H9 (cell line): ENCODE measurements at regions not wholly inside any gene's neighbourhood (a gene's known extent, or its start where the extent isn't known, plus 50 kb on each side); places are given as distances from the start of the nearest gene placed in this dataset.
"Not testable (repeated sequence)": the region's sequence is repeated elsewhere in the genome, so short reads cannot be mapped to it uniquely, and the experiment has no call there.

Source experiments
- DNase-seq: peaks from one replicate; pipeline ENCODE4 v3.0.0-alpha.2; 2017
- H2AFZ ChIP-seq: one replicate; pipeline ENCODE4 v1.6.1; 2013; ENCODE audit warnings: mild to moderate bottlenecking, low read length, control low read depth, moderate library complexity
- H2AK5ac ChIP-seq: 2 replicates; pipeline ENCODE4 v1.6.1; 2013; ENCODE audit warnings: low read length, control low read depth, mixed read lengths; ENCODE audit not compliant: insufficient read length
- H2BK120ac ChIP-seq: one replicate; pipeline ENCODE4 v1.6.1; 2013; ENCODE audit warnings: low read depth, mild to moderate bottlenecking, low read length, control low read depth, inconsistent platforms; ENCODE audit not compliant: poor library complexity, severe bottlenecking
- H2BK12ac ChIP-seq: 2 replicates; pipeline ENCODE4 v1.6.1; 2013; ENCODE audit warnings: low read length, control low read depth, mixed read lengths, low read depth; ENCODE audit not compliant: insufficient read length
- H2BK15ac ChIP-seq: 2 replicates; pipeline ENCODE4 v1.6.1; 2013; ENCODE audit warnings: low read depth, low read length, control low read depth
- H2BK20ac ChIP-seq: one replicate; pipeline ENCODE4 v1.6.1; 2013; ENCODE audit warnings: low read depth, mild to moderate bottlenecking, low read length, control low read depth, inconsistent platforms; ENCODE audit not compliant: poor library complexity, severe bottlenecking
- H2BK5ac ChIP-seq: 2 replicates; pipeline ENCODE4 v1.6.1; 2013; ENCODE audit warnings: low read length, control low read depth, mixed read lengths; ENCODE audit not compliant: insufficient read length
- H3K14ac ChIP-seq: 2 replicates; pipeline ENCODE4 v1.6.1; 2013; ENCODE audit warnings: low read length, control low read depth; ENCODE audit not compliant: insufficient read depth
- H3K18ac ChIP-seq: 2 replicates; pipeline ENCODE4 v1.6.1; 2013; ENCODE audit warnings: low read depth, mild to moderate bottlenecking, mixed read lengths, low read length, control low read depth; ENCODE audit not compliant: insufficient read length
- H3K23ac ChIP-seq: 2 replicates; pipeline ENCODE4 v1.6.1; 2013; ENCODE audit warnings: low read length, control low read depth, mixed read lengths, low read depth; ENCODE audit not compliant: insufficient read length
- H3K23me2 ChIP-seq: 2 replicates; pipeline ENCODE4 v1.6.1; 2013; ENCODE audit warnings: low read depth, mild to moderate bottlenecking, mixed read lengths, low read length, control low read depth; ENCODE audit not compliant: insufficient read length, poor library complexity, severe bottlenecking
- H3K27ac ChIP-seq: 2 replicates; pipeline ENCODE4 v1.5.1; 2013; ENCODE audit warnings: low read length, control low read depth, mixed read lengths, low read depth; ENCODE audit not compliant: insufficient read length
- H3K27me3 ChIP-seq: 2 replicates; pipeline ENCODE4 v1.6.1; 2013; ENCODE audit warnings: low read length, control low read depth, inconsistent platforms; ENCODE audit not compliant: insufficient read depth
- H3K4ac ChIP-seq: 2 replicates; pipeline ENCODE4 v1.6.1; 2013; ENCODE audit warnings: low read depth, mild to moderate bottlenecking, control low read depth, inconsistent platforms, low read length, moderate library complexity
- H3K4me1 ChIP-seq: 2 replicates; pipeline ENCODE4 v1.6.1; 2013; ENCODE audit warnings: low read length, control low read depth, inconsistent platforms; ENCODE audit not compliant: insufficient read depth
- H3K4me2 ChIP-seq: 2 replicates; pipeline ENCODE4 v1.6.1; 2013; ENCODE audit warnings: low read length, control low read depth, mixed read lengths; ENCODE audit not compliant: insufficient read length, insufficient read depth
- H3K56ac ChIP-seq: 2 replicates; pipeline ENCODE4 v1.6.1; 2013; ENCODE audit warnings: low read depth, mild to moderate bottlenecking, mixed read lengths, low read length, control low read depth; ENCODE audit not compliant: insufficient read length
- H3K79me1 ChIP-seq: 2 replicates; pipeline ENCODE4 v1.6.1; 2013; ENCODE audit warnings: low read depth, mild to moderate bottlenecking, moderate library complexity, low read length, control low read depth, inconsistent platforms; ENCODE audit not compliant: insufficient read depth, poor library complexity, severe bottlenecking
- H3K79me2 ChIP-seq: 2 replicates; pipeline ENCODE4 v1.6.1; 2013; ENCODE audit warnings: low read length, control low read depth, inconsistent platforms; ENCODE audit not compliant: insufficient read depth
- H3K9ac ChIP-seq: 2 replicates; pipeline ENCODE4 v1.6.1; 2013; ENCODE audit warnings: low read length, control low read depth, mixed read lengths; ENCODE audit not compliant: insufficient read length; ENCODE audit errors: extremely low read depth
- H3K9me3 ChIP-seq: one replicate; pipeline ENCODE4 v1.6.1; 2013; ENCODE audit warnings: low read depth, low read length, inconsistent platforms; ENCODE audit not compliant: control insufficient read depth
- H3T11ph ChIP-seq: one replicate; pipeline ENCODE4 v1.6.1; 2013; ENCODE audit warnings: mild to moderate bottlenecking, low read length, control low read depth, inconsistent platforms
- H4K20me1 ChIP-seq: one replicate; pipeline ENCODE4 v1.6.1; 2013; ENCODE audit not compliant: control insufficient read depth, insufficient read length, insufficient read depth
- H4K5ac ChIP-seq: 2 replicates; pipeline ENCODE4 v1.6.1; 2013; ENCODE audit warnings: low read depth, mild to moderate bottlenecking, mixed read lengths, low read length, control low read depth; ENCODE audit not compliant: insufficient read length
- H4K8ac ChIP-seq: replicated peaks from 2 replicates; pipeline ENCODE4 v1.6.1; 2013; ENCODE audit warnings: low read length, control low read depth, mixed read lengths, low read depth; ENCODE audit not compliant: insufficient read length
- H4K91ac ChIP-seq: 2 replicates; pipeline ENCODE4 v1.6.1; 2013; ENCODE audit warnings: low read depth, mild to moderate bottlenecking, moderate library complexity, mixed read lengths, low read length, control low read depth; ENCODE audit not compliant: insufficient read length
- H3K27ac Mint-ChIP-seq, 3 experiments: 2 replicates in 2 of 3; 3 replicates in 1 of 3; pipeline ENCODE4 v1.8.0; 2020 to 2021; ENCODE audit warnings: mixed read lengths in 3 of 3, mild to moderate bottlenecking in 1 of 3, moderate library complexity in 1 of 3
- H3K27me3 Mint-ChIP-seq: 2 replicates; pipeline ENCODE4 v1.8.0; 2021; ENCODE audit warnings: low read depth, mild to moderate bottlenecking, moderate library complexity, mixed read lengths
- H3K36me3 Mint-ChIP-seq, 3 experiments: 2 replicates in 2 of 3; 3 replicates in 1 of 3; pipeline ENCODE4 v1.8.0; 2020 to 2021; ENCODE audit warnings: low read depth in 3 of 3, mixed read lengths in 3 of 3; ENCODE audit not compliant: insufficient read depth in 1 of 3
- H3K4me1 Mint-ChIP-seq, 2 experiments: 2 replicates each; pipeline ENCODE4 v1.8.0; 2020; ENCODE audit warnings: mixed read lengths in 2 of 2
- H3K4me3 Mint-ChIP-seq, 2 experiments: 2 replicates in 1 of 2; 3 replicates in 1 of 2; pipeline ENCODE4 v1.8.0; 2020 to 2021; ENCODE audit warnings: mild to moderate bottlenecking in 2 of 2, mixed read lengths in 2 of 2, moderate library complexity in 1 of 2
- H3K9me3 Mint-ChIP-seq, 2 experiments: 2 replicates in 1 of 2; 3 replicates in 1 of 2; pipeline ENCODE4 v1.8.0; 2020; ENCODE audit warnings: mild to moderate bottlenecking in 2 of 2, mixed read lengths in 2 of 2, moderate library complexity in 1 of 2
- CTCF ChIP-seq: fragments of 200-600 bp; sonication (generic); conservative IDR thresholded peaks from 3 replicates; pipeline ENCODE4 v1.8.0; 2021; ENCODE audit warnings: antibody characterized with exemption, mild to moderate bottlenecking
- WGBS: extraction: QIAGEN DNeasy Blood & Tissue Kit; methylation state at CpG from one replicate; pipeline ENCODE4 v1.1.7; 2013; ENCODE audit warnings: missing lambda C conversion rate, low lambda C conversion rate, mixed read lengths; ENCODE audit not compliant: insufficient read length; ENCODE audit errors: extremely low coverage; 5-methylcytosine and 5-hydroxymethylcytosine counted together

GRCh38 chr2:83364264-83364663, 1094.8 kb downstream of the SUCLG1 start:
- Histone ChIP-seq H2BK20ac (no peak overlapping the region), H4K5ac (no peak overlapping the region), H3K27ac (no peak overlapping the region), H3K4ac (no peak overlapping the region), H3K14ac (no peak overlapping the region), H2AK5ac (no peak overlapping the region), H2BK15ac (no peak overlapping the region), H4K8ac (no peak overlapping the region), H3K79me1 (no peaks in the 10 kb centered on the region), H3K18ac (no peak overlapping the region), H3K23ac (no peak overlapping the region), H2BK12ac (no peak overlapping the region), H4K20me1 (no peaks in the 10 kb centered on the region), H3T11ph (no peak overlapping the region), H2BK120ac (no peak overlapping the region), H2AFZ (no peak overlapping the region), H3K79me2 (no peaks in the 10 kb centered on the region), H3K23me2 (no peaks in the 10 kb centered on the region), H3K9ac (no peak overlapping the region), H3K9me3 (no peaks in the 10 kb centered on the region), H3K27me3 (no peaks in the 10 kb centered on the region), H4K91ac (no peak overlapping the region), H2BK5ac (no peak overlapping the region), H3K4me1 (no peaks in the 10 kb centered on the region), H3K56ac (no peak overlapping the region), H3K4me2 (no peak overlapping the region)
- no peak for TF ChIP-seq CTCF
- no peak overlapping the region for H3K27ac Mint-ChIP-seq
- H3K27me3 Mint-ChIP-seq, result no peaks in the 10 kb centered on the region; the same call in 1 of the 2 replicates
- H3K4me1 Mint-ChIP-seq, result no peaks in the 10 kb centered on the region
- H3K9me3 Mint-ChIP-seq, result peaks cover 4 to 5% of the 10 kb centered on the region in 2 experiments; a peak in 4 of 5 replicates
- no peak overlapping the region for H3K4me3 Mint-ChIP-seq
- no peak for DNase-seq
- H3K36me3 Mint-ChIP-seq, result peaks cover 0 to 2% (median 0%) of the 10 kb centered on the region in 3 experiments; a peak in 2 of 7 replicates
- no CpG with 5 or more reads among the region's 2 CpGs for WGBS

GRCh38 chr2:83363138-83363537, 1095.9 kb downstream of the SUCLG1 start:
- H4K5ac ChIP-seq, H2BK5ac ChIP-seq, H3T11ph ChIP-seq, H3K27ac ChIP-seq, DNase-seq, H3K18ac ChIP-seq, H3K56ac ChIP-seq, H3K9ac ChIP-seq, H2BK12ac ChIP-seq, H2AFZ ChIP-seq, H3K23ac ChIP-seq, H3K27me3 Mint-ChIP-seq, H4K91ac ChIP-seq, H2BK20ac ChIP-seq, H3K36me3 Mint-ChIP-seq, H3K27me3 ChIP-seq, H3K4me3 Mint-ChIP-seq, H3K27ac Mint-ChIP-seq, H3K79me2 ChIP-seq, H3K14ac ChIP-seq, H3K4ac ChIP-seq, H3K9me3 ChIP-seq, H2AK5ac ChIP-seq, H3K4me1 Mint-ChIP-seq, H3K4me2 ChIP-seq, H3K4me1 ChIP-seq, H4K8ac ChIP-seq, H3K79me1 ChIP-seq, H2BK120ac ChIP-seq, H4K20me1 ChIP-seq, H3K9me3 Mint-ChIP-seq, H2BK15ac ChIP-seq, H3K23me2 ChIP-seq: not testable (repeated sequence)
